ENCODE measurements at regions not wholly inside any gene's neighbourhood (a gene's known extent, or its start where the extent isn't known, plus 50 kb on each side); places are given as distances from the start of the nearest gene placed in this dataset.

DNA sequence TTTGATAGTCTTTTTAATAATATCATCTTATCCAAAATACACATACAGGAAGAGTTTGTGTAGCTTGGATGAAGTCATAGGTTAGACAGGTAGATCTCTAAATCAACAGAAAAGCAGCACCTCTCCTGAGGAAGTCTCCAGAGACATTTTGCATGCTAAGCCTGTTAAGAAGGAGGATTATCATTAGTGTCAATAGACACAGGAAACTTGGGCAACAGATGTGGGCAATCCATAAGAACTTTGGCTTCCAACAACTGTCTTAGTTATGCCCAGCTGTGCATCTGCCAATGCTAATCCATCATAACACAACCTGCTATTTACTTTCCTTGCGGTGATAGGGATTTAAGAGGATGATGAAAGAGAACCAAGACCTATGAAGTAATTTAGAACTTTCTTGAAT, 1052.6 kb downstream of the RPA4 start:
- TF ChIP-seq, protein P1, sequence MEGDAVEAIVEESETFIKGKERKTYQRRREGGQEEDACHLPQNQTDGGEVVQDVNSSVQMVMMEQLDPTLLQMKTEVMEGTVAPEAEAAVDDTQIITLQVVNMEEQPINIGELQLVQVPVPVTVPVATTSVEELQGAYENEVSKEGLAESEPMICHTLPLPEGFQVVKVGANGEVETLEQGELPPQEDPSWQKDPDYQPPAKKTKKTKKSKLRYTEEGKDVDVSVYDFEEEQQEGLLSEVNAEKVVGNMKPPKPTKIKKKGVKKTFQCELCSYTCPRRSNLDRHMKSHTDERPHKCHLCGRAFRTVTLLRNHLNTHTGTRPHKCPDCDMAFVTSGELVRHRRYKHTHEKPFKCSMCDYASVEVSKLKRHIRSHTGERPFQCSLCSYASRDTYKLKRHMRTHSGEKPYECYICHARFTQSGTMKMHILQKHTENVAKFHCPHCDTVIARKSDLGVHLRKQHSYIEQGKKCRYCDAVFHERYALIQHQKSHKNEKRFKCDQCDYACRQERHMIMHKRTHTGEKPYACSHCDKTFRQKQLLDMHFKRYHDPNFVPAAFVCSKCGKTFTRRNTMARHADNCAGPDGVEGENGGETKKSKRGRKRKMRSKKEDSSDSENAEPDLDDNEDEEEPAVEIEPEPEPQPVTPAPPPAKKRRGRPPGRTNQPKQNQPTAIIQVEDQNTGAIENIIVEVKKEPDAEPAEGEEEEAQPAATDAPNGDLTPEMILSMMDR (IDR thresholded peaks at IDR 0.05 in 2 of 3, conservative IDR thresholded peaks at IDR 0.05 in 1 of 3; ENCODE audit: borderline replicate concordance in 1 of 3, insufficient read depth in 1 of 3, low read depth in 2 of 3, low read length in 2 of 3) = no peak
- TF ChIP-seq POLR2AphosphoS5 (IDR thresholded peaks at IDR 0.05; ENCODE audit: low read depth, low read length) = no peak
- TF ChIP-seq FOSL1 (IDR thresholded peaks at IDR 0.05; ENCODE audit: low read depth) = no peak
- TF ChIP-seq, protein P2, sequence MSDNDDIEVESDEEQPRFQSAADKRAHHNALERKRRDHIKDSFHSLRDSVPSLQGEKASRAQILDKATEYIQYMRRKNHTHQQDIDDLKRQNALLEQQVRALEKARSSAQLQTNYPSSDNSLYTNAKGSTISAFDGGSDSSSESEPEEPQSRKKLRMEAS (IDR thresholded peaks at IDR 0.05) = no peak
- no peak for TF ChIP-seq EZH2 (IDR thresholded peaks at IDR 0.05)
- TF ChIP-seq POLR2A (IDR thresholded peaks at IDR 0.05; ENCODE audit: borderline replicate concordance, extremely low read depth, insufficient read depth, insufficient read length) = no peak
- TF ChIP-seq CEBPB (IDR thresholded peaks at IDR 0.05; ENCODE audit: low read depth) = no peak
- no peak for TF ChIP-seq JUND (IDR thresholded peaks at IDR 0.05)
- TF ChIP-seq TCF7L2 (IDR thresholded peaks at IDR 0.05; ENCODE audit: borderline replicate concordance, extremely low read depth, insufficient read depth, insufficient read length) = no peak

All from HCT116 (cell line).